ENCODE measurements at regions not wholly inside any gene's neighbourhood (a gene's known extent, or its start where the extent isn't known, plus 50 kb on each side); places are given as distances from the start of the nearest gene placed in this dataset.
A peak's percentile ranks its signal among the peaks of the same experiment; 100 is the strongest.

DNA sequence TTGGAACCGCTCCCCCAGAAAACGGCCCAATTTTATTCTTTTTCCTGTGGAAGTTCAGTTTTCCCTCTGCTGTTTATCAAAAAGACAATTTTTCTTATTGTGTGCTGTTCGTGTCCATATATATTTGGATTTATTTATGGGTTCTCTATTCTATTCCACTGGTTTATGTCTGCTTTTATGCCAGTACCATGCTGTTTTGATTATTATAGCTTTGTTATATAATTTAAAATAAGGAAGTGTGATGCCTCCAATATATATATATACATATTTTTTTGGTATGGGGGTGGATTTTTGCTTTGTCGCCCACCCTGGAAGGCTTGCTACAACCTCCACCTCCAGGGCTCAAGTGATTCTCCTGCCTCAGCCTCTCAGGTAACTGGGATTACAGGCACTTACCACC lies 103.3 kb downstream of the TFAP2B start:
- Histone ChIP-seq H2AFZ (ENCODE audit: low read length) (no peak overlapping the region), H4K20me1 (ENCODE audit: control insufficient read depth, extremely low read depth, insufficient read depth, low read length) (no peaks in the 10 kb centered on the region), H3K9ac (ENCODE audit: insufficient read depth, low read length) (no peak overlapping the region), H3K27ac (ENCODE audit: insufficient read depth, low read length) (no peak overlapping the region), H3K4me1 (ENCODE audit: control insufficient read depth, extremely low read depth, insufficient read depth, low read length) (no peaks in the 10 kb centered on the region), H3K79me2 (ENCODE audit: control insufficient read depth, insufficient read depth, low read length) (no peaks in the 10 kb centered on the region), H3K4me2 (ENCODE audit: extremely low read depth, insufficient read depth, low read length) (no peak overlapping the region), H3K4me3 (replicated peaks in 1 of 4; ENCODE audit: control extremely low read depth in 1 of 4, insufficient read depth in 1 of 4, low read depth in 3 of 4, low read length in 4 of 4) (no peak overlapping the region), H3K36me3 (ENCODE audit: control insufficient read depth, insufficient read depth, low read length) (no peaks in the 10 kb centered on the region), H3K27me3 (ENCODE audit: control insufficient read depth, insufficient read depth, low read length) (no peaks in the 10 kb centered on the region), H3K9me3 (ENCODE audit: control insufficient read depth, insufficient read depth, low read depth, low read length) (no peaks in the 10 kb centered on the region)
- TF ChIP-seq EZH2 (IDR thresholded peaks at IDR 0.05; ENCODE audit: low read length, missing control alignments) = no peak
- TF ChIP-seq, protein P1, sequence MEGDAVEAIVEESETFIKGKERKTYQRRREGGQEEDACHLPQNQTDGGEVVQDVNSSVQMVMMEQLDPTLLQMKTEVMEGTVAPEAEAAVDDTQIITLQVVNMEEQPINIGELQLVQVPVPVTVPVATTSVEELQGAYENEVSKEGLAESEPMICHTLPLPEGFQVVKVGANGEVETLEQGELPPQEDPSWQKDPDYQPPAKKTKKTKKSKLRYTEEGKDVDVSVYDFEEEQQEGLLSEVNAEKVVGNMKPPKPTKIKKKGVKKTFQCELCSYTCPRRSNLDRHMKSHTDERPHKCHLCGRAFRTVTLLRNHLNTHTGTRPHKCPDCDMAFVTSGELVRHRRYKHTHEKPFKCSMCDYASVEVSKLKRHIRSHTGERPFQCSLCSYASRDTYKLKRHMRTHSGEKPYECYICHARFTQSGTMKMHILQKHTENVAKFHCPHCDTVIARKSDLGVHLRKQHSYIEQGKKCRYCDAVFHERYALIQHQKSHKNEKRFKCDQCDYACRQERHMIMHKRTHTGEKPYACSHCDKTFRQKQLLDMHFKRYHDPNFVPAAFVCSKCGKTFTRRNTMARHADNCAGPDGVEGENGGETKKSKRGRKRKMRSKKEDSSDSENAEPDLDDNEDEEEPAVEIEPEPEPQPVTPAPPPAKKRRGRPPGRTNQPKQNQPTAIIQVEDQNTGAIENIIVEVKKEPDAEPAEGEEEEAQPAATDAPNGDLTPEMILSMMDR (conservative IDR thresholded peaks at IDR 0.05 in 1 of 2, IDR thresholded peaks at IDR 0.05 in 1 of 2; ENCODE audit: low read depth in 1 of 2, low read length in 2 of 2) = no peak
- no peak for DNase-seq (ENCODE audit: low read depth in 2 of 2)

DNA sequence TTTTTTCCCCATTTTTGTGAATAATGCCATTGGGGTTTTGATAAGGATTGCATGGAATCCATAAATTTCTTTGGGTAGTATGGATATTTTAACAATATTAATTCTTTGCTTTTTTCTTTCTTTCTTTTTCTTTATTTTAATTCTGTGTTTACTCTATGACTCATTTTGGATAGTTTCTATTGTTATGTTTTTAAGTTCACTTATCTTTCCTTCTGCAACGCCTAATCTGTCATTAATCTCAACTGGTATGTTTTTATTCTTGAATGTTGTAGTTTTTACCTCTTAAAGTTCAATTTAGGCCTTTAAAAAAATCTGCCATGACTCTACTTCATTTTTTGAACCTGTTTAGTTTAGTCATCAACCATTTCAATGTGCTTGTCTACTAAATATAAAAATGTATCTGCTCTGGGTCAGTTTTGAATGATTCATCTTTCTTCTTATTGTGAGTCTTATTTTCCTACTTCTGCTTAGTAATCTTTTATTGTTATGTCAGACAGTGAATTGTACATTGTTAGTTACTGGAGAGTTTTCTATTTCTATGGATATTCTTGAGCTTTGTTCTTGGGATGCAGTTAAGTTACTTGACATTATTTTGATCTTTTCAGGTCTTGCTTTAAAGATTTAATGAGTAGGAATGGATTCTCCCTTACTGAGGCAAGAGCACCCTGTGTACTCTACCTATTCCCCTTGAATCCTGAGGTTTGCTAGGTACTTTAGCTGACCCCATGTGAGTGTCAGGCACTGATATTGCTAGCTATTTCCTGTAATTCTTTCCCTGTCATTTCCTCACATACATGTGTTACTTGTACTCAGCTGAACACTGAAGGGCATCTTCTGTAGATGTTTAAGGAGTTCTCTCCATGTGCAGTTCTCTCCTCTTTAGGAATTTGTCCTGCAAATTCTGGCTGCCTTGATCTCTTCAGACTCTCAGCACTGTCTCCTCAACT lies 104.2 kb downstream of the TFAP2B start:
- TF ChIP-seq EZH2 (IDR thresholded peaks at IDR 0.05; ENCODE audit: low read length, missing control alignments) = no peak
- TF ChIP-seq, protein P1 (conservative IDR thresholded peaks at IDR 0.05 in 1 of 2, IDR thresholded peaks at IDR 0.05 in 1 of 2; ENCODE audit: low read depth in 1 of 2, low read length in 2 of 2) = no peak
- no peak overlapping the region for H3K4me2 ChIP-seq (ENCODE audit: extremely low read depth, insufficient read depth, low read length)
- peak in 1 of 2 donors; percentile 21 for DNase-seq (ENCODE audit: low read depth in 2 of 2)
- no peak overlapping the region for H3K4me3 ChIP-seq (replicated peaks in 1 of 4; ENCODE audit: control extremely low read depth in 1 of 4, insufficient read depth in 1 of 4, low read depth in 3 of 4, low read length in 4 of 4)
- no peak overlapping the region for H3K27ac ChIP-seq (ENCODE audit: insufficient read depth, low read length)
- no peaks in the 10 kb centered on the region for H3K4me1 ChIP-seq (ENCODE audit: control insufficient read depth, extremely low read depth, insufficient read depth, low read length)
- no peak overlapping the region for H2AFZ ChIP-seq (ENCODE audit: low read length)
- no peaks in the 10 kb centered on the region for H4K20me1 ChIP-seq (ENCODE audit: control insufficient read depth, extremely low read depth, insufficient read depth, low read length)
- H3K27me3 ChIP-seq (ENCODE audit: control insufficient read depth, insufficient read depth, low read length) = no peaks in the 10 kb centered on the region
- H3K9me3 ChIP-seq (ENCODE audit: control insufficient read depth, insufficient read depth, low read depth, low read length) = no peaks in the 10 kb centered on the region
- no peaks in the 10 kb centered on the region for H3K79me2 ChIP-seq (ENCODE audit: control insufficient read depth, insufficient read depth, low read length)
- no peak overlapping the region for H3K9ac ChIP-seq (ENCODE audit: insufficient read depth, low read length)
- H3K36me3 ChIP-seq (ENCODE audit: control insufficient read depth, insufficient read depth, low read length) = no peaks in the 10 kb centered on the region

DNA sequence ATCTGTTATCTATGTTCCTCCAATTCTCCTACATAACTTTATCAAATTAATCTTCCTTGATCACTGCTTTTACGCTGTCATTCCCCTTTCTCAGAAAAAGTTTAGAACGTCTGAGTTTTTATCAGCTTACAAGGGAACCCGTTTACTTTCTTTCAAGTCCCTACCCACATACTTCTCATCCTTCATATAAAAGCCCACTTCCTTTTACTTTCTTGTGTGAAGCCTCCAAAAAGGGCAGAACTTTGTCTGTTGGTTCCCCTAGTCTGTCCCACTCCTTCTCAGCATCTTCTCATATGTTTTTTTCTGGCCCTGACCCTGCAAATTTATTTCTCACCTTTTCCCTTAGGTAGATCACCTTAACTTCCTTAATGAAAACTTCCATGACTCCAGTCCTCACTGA lies 106.1 kb downstream of the TFAP2B start:
- Histone ChIP-seq H3K4me2 (ENCODE audit: extremely low read depth, insufficient read depth, low read length) (no peak overlapping the region), H3K9me3 (ENCODE audit: control insufficient read depth, insufficient read depth, low read depth, low read length) (no peaks in the 10 kb centered on the region), H3K79me2 (ENCODE audit: control insufficient read depth, insufficient read depth, low read length) (no peaks in the 10 kb centered on the region), H3K27me3 (ENCODE audit: control insufficient read depth, insufficient read depth, low read length) (no peaks in the 10 kb centered on the region), H4K20me1 (ENCODE audit: control insufficient read depth, extremely low read depth, insufficient read depth, low read length) (no peaks in the 10 kb centered on the region), H2AFZ (ENCODE audit: low read length) (no peak overlapping the region), H3K9ac (ENCODE audit: insufficient read depth, low read length) (no peak overlapping the region), H3K4me3 (replicated peaks in 1 of 4; ENCODE audit: control extremely low read depth in 1 of 4, insufficient read depth in 1 of 4, low read depth in 3 of 4, low read length in 4 of 4) (no peak overlapping the region), H3K36me3 (ENCODE audit: control insufficient read depth, insufficient read depth, low read length) (no peaks in the 10 kb centered on the region), H3K27ac (ENCODE audit: insufficient read depth, low read length) (no peak overlapping the region), H3K4me1 (ENCODE audit: control insufficient read depth, extremely low read depth, insufficient read depth, low read length) (no peaks in the 10 kb centered on the region)
- TF ChIP-seq EZH2 (IDR thresholded peaks at IDR 0.05; ENCODE audit: low read length, missing control alignments) = no peak
- TF ChIP-seq, protein P1 (conservative IDR thresholded peaks at IDR 0.05 in 1 of 2, IDR thresholded peaks at IDR 0.05 in 1 of 2; ENCODE audit: low read depth in 1 of 2, low read length in 2 of 2) = no peak
- no peak for DNase-seq (ENCODE audit: low read depth in 2 of 2)
